Left renal pelvis (tissue), 4 donors: ENCODE measurements at regions not wholly inside any gene's neighbourhood (a gene's known extent, or its start where the extent isn't known, plus 50 kb on each side); places are given as distances from the start of the nearest gene placed in this dataset.
"Not testable (repeated sequence)": the region's sequence is repeated elsewhere in the genome, so short reads cannot be mapped to it uniquely, and the experiment has no call there.

Experiments used
- DNase-seq, 4 donors: peaks; one replicate each; pipeline ENCODE4 v3.0.0-alpha.2; 2013; ENCODE audit warnings: low read depth in 4 of 4, low spot score in 3 of 4

DNA sequence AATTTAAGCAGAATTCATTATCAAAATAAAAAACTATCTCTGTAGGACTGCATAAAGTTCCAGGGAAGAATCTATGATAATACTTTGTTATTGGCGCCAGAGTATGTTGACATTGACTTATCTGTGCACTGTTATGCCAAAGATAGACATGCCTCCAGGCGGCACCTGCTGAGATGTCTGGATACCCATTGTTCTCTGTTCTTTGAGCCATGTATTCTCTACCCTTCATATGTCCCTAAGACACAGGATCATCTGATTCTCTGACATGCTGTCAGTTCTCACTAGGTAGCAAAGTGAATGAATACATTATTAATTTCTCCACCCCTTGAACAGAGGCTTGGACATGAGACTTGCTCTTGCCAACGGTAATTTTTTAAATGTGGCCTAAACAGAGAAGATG is 517.8 kb upstream of the SLITRK5 start:
- DNase-seq, result no peak

DNA sequence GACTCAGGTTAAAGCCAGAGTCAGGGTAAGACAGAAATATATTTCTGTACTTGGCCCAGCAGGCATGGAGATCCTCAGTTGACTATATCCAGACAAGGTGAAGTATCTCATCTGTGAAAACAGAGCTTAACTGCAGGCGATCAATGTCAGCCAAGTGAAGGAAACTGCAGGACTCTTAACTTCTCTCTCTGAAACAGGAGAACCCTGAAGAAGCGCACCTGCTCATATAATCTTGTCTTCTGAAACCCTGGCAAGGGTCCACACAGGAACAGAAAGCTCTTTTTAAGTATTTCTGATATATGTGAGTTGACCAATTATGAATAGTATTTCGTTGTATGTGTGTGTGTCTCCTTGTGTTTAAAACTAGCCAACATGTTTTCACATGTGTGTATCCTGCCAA is 504.8 kb upstream of the SLITRK5 start:
- no peak for DNase-seq

DNA sequence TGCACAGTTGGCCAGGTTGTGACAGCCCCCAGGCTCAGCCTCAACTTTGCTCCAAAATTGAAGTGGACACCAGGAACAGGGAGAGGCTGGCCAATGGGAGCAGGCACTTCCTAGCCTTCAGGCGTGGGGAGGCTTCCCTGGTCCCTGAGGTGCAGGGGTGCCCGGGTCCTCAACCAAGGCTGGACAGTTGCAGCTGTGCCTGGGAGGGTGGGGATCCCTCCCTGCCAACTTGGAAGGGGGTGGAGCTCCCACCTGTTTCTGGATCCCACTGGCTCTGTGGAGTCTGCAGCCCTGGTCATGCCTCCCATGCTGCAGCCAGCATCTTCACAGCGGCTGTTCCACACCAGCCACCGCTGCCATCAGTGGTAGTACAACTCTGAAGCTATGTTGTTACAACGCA is 502.8 kb upstream of the SLITRK5 start:
- DNase-seq, result no peak

DNA sequence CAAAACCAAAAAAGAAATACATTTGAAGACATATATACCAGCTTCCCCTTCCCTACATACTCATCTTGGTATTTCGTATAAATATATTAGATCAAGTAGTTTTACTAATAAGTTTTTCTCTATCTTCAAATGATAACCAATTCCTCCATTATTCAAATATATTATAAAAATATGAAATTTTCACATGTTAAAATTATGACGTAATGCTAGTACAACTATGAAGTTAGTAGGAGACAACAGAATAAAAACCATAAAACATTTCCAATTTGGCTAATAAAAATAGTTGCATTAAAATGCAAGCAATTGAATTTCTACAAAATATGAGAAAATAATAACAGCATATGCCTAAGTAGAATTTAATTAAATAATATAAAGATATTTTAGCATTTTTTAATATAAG is 501.8 kb upstream of the SLITRK5 start:
- no peak for DNase-seq

DNA sequence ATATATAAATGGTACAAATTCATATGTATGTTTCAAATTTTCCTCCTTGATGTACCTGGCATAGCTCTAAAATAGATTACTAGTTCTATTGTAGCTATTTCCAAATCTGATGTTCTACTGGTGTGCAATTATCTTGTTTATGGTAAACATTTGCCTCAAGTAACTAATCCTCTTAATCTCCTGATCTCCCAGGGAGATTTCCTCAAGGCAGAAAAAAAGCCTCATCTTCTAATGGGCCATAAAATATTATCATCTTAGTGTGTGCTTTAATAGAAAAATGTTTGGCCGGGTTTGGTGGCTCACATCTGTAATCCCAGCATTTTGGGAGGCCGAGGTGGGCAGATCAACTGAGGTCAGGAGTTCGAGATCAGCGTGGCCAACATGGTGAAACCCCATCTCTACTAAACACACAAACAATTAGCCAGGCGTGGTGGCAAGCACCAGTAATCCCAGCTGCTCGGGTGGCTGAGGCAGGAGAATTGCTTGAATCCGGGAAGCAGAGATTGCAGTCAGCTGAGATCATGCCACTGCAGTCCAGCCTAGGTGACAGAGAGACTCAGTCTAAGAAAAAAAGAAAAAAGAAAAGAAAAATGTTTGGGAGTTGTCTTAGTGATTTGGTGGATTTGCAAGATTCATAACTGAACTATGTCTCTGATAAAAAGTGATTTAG is 498.9 kb upstream of the SLITRK5 start:
- DNase-seq, result no peak

DNA sequence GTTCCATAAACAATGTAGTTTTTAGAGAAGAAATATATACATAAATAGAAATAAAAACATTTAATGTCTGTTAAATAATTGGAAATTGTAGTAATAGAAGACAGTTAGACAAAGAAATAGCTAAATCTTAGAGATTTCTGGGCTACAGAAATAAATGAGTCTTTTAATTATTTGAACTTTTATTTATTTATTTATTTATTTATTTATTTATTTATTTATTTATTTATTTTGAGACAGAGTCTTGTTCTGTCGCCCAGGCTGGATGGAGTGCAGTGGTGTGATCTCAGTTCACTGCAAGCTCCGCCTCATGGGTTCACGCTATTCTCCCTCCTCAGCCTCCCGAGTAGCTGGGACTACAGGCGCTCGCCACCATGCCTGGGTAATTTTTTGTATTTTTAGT is 486.0 kb upstream of the SLITRK5 start:
- not testable (repeated sequence) for DNase-seq

DNA sequence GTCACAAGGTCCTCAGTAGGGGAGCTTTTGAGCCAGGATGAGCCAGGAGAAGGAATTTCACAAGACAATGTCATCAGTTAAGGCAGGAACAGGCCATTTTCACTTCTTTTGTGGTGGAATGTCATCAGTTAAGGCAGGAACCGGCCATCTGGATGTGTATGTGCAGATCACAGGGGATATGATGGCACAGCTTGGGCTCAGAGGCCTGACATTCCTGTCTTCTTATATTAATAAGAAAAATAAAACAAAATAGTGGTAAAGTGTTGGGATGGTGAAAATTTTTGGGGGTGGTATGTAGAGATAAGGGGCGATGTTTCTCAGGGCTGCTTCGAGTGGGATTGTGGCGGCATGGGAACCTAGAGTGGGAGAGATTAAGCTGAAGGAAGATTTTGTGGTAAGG is 484.5 kb upstream of the SLITRK5 start:
- not testable (repeated sequence) for DNase-seq

DNA sequence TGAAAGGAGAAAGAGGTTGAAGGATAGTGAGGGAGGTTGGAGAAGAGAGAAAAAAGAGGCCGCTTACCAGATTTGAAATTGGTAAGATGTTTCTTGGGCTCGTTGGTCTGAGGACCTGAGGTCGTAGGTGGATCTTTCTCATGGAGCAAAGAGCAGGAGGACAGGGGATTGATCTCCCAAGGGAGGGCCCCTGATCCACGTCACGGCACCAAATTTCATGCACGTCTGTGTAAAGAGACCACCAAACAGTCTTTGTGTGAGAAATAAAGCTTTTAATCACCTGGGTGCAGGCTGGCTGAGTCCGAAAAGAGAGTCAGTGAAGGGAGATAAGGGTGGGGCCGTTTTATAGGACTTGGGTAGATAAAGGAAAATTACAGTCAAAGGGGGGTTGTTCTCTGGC is 479.7 kb upstream of the SLITRK5 start:
- DNase-seq, result not testable (repeated sequence)

DNA sequence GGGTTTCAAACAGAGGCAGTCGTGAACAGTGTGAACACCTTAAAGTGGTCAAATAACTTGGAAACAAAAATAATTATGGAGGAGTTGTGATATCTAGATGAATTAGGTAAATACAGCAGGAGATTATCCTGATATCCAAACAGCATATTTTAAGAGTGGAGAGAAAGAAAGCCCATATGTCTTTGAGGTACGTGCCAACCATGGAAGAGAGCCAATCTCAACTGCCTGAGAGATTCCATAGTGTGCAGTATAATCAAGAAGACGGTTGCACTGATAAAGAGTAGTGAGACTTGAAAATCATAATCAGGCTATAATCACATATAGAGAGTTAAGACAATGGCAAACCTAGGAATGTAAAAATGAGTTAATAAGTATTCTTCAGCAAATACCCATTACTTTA is 472.8 kb upstream of the SLITRK5 start:
- DNase-seq, result no peak

DNA sequence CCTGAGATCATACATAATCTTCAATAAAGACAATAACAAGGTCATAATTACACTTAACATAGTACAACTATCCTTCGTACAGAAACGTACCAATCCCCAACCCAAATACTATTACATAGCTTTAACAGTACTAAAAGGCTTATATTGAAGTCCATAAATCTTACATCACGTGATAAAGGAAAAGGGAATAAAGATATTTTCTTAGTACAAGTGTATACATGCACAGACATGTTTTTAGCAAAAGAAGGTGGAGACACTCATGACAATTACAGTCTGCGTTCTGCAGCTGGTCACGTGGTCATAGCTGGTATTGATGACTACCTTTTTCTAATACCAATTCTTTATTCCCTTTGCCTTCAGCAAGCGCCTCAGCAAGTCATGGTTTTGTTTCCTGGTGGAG is 464.5 kb upstream of the SLITRK5 start:
- DNase-seq, result no peak

DNA sequence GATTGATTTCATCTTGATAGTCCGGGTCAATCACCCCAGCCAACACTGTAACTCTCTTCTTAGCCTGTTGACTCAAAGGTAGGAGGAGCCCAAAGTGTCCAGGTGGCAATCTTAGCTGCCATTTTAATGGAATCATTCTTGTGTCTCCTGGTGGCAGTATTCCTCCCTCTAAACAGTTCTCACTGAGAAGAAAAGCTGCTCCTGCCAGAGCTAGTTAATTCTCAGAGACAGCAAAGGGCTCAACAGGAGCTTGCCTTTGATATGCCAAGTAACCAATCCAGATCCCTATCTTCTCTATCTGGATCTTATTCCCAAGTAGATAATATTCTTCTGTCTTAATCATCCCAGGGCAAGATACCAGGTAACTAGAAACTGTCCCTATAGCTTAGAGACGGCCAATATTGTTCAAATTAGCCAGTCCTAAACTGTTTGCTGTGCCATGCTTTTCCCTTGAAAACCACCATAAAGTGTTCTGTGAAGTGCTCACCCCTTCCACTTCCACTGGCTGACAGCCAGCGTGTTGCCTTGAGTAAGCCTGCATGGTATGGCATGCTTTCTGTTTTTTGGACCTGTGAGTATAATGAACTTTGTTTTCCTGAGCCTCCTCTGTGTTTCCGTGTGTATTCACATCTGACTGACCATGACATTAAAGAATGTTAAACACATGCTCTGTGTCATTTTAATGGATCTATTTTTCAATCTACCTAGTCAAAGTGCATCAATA is 463.7 kb upstream of the SLITRK5 start:
- no peak for DNase-seq

DNA sequence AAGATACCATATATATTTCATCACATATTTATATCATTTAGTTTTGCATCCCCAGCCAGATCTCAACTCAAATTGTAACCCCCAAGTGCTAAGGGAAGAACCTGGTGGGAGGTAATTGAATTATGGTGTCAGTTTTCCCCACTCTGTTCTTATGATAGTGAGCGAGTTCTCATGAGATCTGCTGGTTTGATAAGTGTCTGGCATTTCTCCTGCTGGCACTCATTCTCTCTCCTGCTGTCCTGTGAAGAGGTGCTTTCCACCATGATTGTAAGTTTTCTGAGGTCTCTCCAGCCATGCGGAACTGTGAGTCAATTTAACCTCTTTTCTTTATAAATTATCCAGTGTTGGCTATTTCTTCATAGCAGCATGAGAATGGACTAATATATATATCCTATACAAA is 462.5 kb upstream of the SLITRK5 start:
- no peak for DNase-seq

DNA sequence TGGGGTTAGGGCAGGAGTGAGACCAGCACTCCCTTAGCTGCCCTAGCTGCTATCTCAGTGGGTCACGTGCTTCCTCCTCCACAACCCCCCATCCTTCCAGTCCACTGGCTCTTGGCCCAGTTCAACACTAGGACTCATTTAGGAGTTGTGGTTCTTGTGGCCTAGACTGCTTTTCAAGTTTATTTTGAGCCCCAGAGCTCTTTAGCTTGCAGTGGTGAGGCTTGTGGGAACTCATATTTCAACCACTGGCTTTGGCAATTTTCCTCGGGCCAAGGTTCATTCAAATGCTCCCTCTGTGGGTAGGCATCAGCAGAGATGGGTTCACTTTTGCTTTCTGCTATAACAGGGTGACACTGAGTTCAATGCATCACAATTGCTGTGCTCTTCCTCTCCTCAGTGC is 436.2 kb upstream of the SLITRK5 start:
- DNase-seq, result no peak

DNA sequence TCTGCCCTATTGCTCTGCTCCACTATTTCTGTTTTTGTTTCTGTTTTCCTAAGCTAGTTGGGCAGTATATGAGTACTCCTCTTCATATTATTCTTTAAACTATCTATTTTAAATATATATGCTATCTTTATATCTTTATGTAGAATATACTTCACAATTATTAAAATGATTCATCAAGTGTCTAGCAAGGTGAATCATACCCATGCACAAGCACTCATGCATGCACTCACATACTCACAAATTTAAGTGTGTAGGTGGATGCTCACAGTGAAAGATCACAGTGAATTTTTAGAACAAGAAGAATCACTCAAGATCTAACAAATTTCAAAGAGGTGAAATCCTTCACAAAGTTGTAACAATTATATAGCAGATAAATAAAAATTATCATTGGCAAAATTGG is 435.6 kb upstream of the SLITRK5 start:
- DNase-seq, result no peak

DNA sequence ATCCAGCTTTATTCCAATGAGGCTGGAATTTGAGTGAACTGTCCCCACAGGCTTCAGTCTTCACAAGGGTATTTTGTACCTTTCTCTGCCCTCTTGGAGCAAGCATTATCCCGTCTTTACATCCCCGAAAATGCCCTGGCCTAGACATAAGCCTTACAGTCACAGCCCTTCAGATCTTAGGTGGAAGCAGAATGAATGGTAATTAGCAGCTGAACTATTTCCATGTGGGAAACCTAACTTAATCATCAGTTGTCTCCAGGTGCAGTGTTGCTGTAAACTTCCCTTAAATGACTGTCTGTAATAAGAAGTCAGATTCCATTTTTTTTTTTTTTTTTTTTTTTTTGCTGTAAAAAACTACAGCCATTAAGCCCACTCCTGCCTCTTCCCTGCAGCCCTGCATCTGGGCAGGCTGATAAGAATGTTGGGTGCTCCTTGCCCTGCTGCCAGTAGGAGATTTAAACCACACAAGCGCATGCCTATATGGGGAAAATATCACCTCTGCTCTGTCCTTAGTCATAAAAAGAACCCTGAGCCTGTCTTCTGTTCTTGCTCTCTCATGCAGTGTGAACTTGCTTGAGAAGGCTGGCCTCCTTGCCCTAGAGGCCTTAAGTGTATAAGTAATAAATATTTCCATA is 426.8 kb upstream of the SLITRK5 start:
- DNase-seq, result no peak

DNA sequence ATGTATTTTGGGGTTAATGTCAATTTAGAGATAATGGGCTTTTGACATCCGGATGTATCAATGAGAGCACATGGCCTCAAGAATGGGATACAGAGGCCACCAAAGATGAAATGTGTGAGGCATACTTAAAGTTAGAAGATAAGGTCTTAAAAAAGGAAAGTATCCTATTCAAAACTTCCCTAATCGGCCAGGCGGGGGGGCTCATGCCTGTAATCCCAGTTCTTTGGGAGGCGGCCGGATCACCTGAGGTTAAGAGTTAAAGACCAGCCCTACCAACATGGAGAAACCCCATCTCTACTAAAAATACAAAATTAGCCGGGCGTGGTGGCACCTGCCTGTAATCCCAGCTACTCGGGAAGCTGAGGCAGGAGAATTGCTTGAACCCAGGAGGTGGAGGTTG is 421.3 kb upstream of the SLITRK5 start:
- not testable (repeated sequence) for DNase-seq

DNA sequence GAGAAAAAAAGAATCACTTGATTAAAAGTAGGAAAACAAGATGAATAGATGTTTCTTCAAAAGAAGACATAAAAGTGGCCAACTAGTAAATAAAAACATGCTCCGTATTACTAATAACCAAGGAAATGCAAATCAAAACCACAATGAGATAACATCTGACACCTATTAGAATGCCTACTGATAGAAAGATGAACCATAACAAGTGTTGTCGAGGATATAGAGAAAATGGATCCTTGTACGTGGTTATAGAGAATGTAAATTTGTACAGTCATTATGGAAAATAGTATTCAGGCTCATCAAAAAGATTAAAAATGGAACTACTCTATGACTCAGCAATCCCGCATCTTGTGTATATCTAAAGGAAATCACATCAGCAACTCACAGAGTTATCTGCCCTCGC is 415.8 kb upstream of the SLITRK5 start:
- no peak for DNase-seq

DNA sequence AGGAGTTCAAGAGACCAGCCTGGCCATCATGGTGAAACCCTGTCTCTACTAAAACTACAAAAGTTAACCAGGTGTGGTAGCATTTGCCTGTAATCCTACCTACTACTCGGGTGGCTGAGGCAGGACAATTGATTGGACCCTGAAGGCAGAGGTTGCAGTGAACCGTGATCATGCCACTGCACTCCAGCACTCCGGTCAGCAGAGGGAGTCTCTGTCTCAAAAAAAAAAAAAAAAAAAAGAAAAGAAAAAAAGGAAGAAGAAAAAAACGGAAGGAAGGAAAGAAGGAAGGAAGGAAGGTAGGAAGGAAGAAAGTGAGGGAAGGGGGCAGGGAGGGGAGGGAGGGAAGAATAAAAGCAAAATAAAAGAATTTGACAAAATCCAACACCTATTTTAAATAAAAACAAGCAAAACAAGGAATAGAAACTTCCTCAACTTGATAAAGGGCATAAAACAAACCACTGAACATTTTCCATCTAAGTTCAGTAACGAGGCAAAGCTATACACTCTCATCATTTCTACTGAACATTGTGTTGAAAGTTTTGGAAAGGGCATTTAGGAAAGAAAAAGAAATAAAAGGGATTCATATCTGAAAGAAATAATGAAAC is 411.6 kb upstream of the SLITRK5 start:
- DNase-seq, result no peak

DNA sequence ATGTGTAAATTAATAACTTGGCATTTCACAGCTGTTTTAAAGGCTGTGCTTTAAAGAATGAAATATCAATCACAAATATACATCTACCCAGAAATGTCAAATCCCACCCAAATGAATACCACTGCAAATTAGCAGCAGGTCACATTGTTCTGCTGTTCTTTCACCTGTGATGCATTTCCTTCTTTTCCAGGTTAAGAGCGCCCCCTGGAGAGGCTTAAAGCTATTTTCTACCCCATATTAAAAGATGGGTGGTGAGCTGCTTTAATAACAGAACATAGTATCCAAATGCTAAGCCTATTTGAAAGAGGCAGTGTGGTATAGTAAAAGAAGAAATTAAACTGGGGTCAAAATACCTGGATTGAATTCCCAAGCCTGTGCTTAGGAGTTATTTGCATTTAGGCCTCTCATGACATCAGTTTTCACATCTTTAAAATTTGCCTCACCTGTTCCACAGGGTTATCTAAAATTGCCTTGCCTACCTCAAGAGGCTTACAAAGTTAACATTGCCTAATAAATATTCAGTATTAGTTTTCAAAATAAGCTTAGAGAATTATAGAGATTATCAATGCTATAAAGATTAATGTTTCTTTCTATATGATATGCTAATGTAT is 396.9 kb upstream of the SLITRK5 start:
- DNase-seq, result peak; percentile 12 to 31 (median 20)

DNA sequence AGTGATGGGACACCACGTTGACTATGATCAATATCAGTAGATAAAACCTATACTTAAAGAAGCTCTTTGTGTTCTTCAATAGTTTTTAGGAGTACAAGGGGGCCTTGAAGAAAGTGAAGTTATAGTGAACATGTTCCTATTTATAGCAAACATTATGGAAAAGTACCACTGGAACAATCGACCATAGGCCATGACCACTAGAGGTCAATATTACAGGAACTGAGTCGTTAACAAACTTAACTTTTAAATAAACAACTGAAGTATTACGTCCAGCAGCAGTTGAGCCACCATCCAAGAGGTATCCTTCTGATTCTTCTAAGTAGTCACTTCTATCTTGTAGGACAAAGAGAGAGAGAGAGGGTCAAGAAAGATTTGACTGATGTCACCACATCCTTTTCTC is 391.0 kb upstream of the SLITRK5 start:
- DNase-seq, result no peak

DNA sequence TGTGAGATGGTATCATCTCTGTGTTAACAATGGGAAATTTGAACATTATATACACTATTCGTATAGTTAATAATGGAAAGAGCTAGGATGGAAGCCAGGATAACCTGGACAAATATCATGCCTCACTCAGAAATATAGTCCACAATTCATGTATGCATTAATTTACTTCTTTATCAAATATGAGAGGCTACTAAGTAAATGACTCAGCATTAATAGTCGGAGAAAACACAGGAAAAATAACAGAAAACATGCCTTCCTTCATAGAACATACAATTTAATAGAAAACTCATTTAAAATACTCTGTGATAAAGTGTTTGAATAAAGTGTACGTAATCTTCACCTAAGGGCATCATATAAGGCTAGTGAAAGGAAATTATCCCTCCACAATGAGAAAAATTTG is 383.4 kb upstream of the SLITRK5 start:
- DNase-seq, result no peak
